Suprapubic skin (tissue), 3 donors: ENCODE measurements at regions not wholly inside any gene's neighbourhood (a gene's known extent, or its start where the extent isn't known, plus 50 kb on each side); places are given as distances from the start of the nearest gene placed in this dataset.

Experiments used
- CTCF ChIP-seq, 2 donors: fragments of 200-600 bp in 1 of 2; fragments of 450-650 bp in 1 of 2; sonication (generic) in 1 of 2; IDR thresholded peaks; one replicate each; pipeline ENCODE4 v1.5.1; 2016 to 2019; ENCODE audit warnings: antibody characterized with exemption in 2 of 2, mild to moderate bottlenecking in 1 of 2, moderate library complexity in 1 of 2
- EP300 ChIP-seq: sonication (generic); formaldehyde crosslinking; IDR thresholded peaks from one replicate; pipeline ENCODE4 v1.6.1; 2017; ENCODE audit warnings: antibody characterized with exemption

- TF ChIP-seq EP300 (no peak), CTCF (IDR thresholded peaks at IDR 0.05) (no peak)
Observed at GRCh38 chr3:88444251-88444650, 294.5 kb downstream of the C3orf38 start.
